GM12892 (cell line): ENCODE measurements at regions not wholly inside any gene's neighbourhood (a gene's known extent, or its start where the extent isn't known, plus 50 kb on each side); places are given as distances from the start of the nearest gene placed in this dataset.

Experiments used
- POLR2A ChIP-seq: IDR thresholded peaks from 2 replicates; pipeline ENCODE4 v1.6.1; 2011; ENCODE audit warnings: low read depth, low read length, control low read depth
- POLR2AphosphoS5 ChIP-seq: IDR thresholded peaks from 2 replicates; pipeline ENCODE4 v1.6.1; 2011; ENCODE audit warnings: low read depth, low read length, control low read depth
- TAF1 ChIP-seq: IDR thresholded peaks from 2 replicates; pipeline ENCODE4 v1.6.1; 2011; ENCODE audit warnings: low read depth, mild to moderate bottlenecking, control low read depth, low read length, borderline replicate concordance

- TF ChIP-seq POLR2A, result no peak
- no peak for TF ChIP-seq POLR2AphosphoS5
- no peak for TF ChIP-seq TAF1
These were observed 332.8 kb downstream of the SEC23A start for GRCh38 chr14:38770251-38770650.
